NB4 (cell line): ENCODE measurements at regions not wholly inside any gene's neighbourhood (a gene's known extent, or its start where the extent isn't known, plus 50 kb on each side); places are given as distances from the start of the nearest gene placed in this dataset.

ENCODE experiments used
- DNase-seq: peaks from one replicate; pipeline ENCODE4 v3.0.0; 2010; ENCODE audit warnings: low read depth
- H3K4me3 ChIP-seq: one replicate; pipeline ENCODE4 v1.5.1; 2011; ENCODE audit warnings: mild to moderate bottlenecking, low read depth, low read length, moderate library complexity
- CTCF ChIP-seq: IDR thresholded peaks from one replicate; pipeline ENCODE4 v1.5.1; 2012; ENCODE audit warnings: low read depth, low read length
- MAX ChIP-seq: IDR thresholded peaks from 2 replicates; pipeline ENCODE4 v1.6.1; 2011; ENCODE audit warnings: low read depth, low read length
- MYC ChIP-seq: IDR thresholded peaks from 2 replicates; pipeline ENCODE4 v1.6.1; 2011; ENCODE audit warnings: low read depth, low read length
- POLR2A ChIP-seq: IDR thresholded peaks from 2 replicates; pipeline ENCODE4 v1.6.1; 2011; ENCODE audit warnings: mild to moderate bottlenecking; ENCODE audit not compliant: insufficient read length; ENCODE audit errors: extremely low read depth

GRCh38 chr12:23458640-23459039 is 490.8 kb downstream of the SOX5 start:
- H3K4me3 ChIP-seq: no peak overlapping the region
- DNase-seq: no peak
- no peak for TF ChIP-seq POLR2A
- TF ChIP-seq CTCF: no peak
- no peak for TF ChIP-seq MAX
- no peak for TF ChIP-seq MYC

GRCh38 chr12:23462546-23462945 is 486.9 kb downstream of the SOX5 start:
- TF ChIP-seq MYC (no peak), POLR2A (no peak), MAX (no peak), CTCF (no peak)
- no peak overlapping the region for H3K4me3 ChIP-seq
- DNase-seq: no peak

- DNase-seq: no peak
- TF ChIP-seq MAX (no peak), MYC (no peak), CTCF (no peak), POLR2A (no peak)
- no peak overlapping the region for H3K4me3 ChIP-seq
Observed at GRCh38 chr12:23463172-23463571, 486.3 kb downstream of the SOX5 start.

GRCh38 chr12:23464241-23464812 is 485.1 kb downstream of the SOX5 start:
- TF ChIP-seq MAX: no peak
- no peak for TF ChIP-seq MYC
- no peak for TF ChIP-seq POLR2A
- TF ChIP-seq CTCF: no peak
- DNase-seq: no peak
- no peak overlapping the region for H3K4me3 ChIP-seq

- DNase-seq: no peak
- no peak overlapping the region for H3K4me3 ChIP-seq
- TF ChIP-seq MYC: no peak
- no peak for TF ChIP-seq MAX
- TF ChIP-seq POLR2A: no peak
- TF ChIP-seq CTCF: no peak
Observed at GRCh38 chr12:23472329-23472971, 477.0 kb downstream of the SOX5 start.

- DNase-seq: no peak
- H3K4me3 ChIP-seq: no peak overlapping the region
- TF ChIP-seq MYC: no peak
- no peak for TF ChIP-seq CTCF
Observed at GRCh38 chr12:23473071-23473470, 476.4 kb downstream of the SOX5 start.
